CD4-positive, alpha-beta T cell treated with Interferon gamma for 1 hour (primary cell): ENCODE measurements at regions not wholly inside any gene's neighbourhood (a gene's known extent, or its start where the extent isn't known, plus 50 kb on each side); places are given as distances from the start of the nearest gene placed in this dataset.
"Not testable (repeated sequence)": the region's sequence is repeated elsewhere in the genome, so short reads cannot be mapped to it uniquely, and the experiment has no call there.

ENCODE experiments used
- DNase-seq: peaks from one replicate; pipeline ENCODE4 v3.0.0-alpha.2; 2020

- DNase-seq: no peak
These were observed 177.0 kb upstream of the G2E3 start for GRCh38 chr14:30381861-30382480.

GRCh38 chr14:30385925-30386324, 173.0 kb upstream of the G2E3 start:
- DNase-seq: no peak

DNA sequence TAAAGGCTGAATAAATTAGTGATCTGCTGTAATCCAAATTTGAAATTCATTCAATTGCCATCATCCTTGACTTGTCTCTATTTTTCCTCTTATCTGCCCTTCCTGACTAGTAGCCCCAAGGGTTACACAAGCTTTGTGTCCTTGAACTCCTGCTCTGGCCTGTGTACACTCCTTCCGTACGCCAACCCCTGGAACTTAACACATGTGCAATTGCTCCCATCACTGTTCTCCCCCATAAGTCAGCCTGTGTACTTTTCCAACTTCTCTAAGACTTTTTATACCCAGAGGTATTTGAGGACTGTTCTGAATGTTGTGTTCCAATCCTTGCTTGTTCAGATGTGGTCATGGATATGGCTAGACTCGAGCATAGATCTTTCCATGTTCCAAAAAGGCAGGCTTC, 171.1 kb upstream of the G2E3 start:
- DNase-seq: no peak

DNA sequence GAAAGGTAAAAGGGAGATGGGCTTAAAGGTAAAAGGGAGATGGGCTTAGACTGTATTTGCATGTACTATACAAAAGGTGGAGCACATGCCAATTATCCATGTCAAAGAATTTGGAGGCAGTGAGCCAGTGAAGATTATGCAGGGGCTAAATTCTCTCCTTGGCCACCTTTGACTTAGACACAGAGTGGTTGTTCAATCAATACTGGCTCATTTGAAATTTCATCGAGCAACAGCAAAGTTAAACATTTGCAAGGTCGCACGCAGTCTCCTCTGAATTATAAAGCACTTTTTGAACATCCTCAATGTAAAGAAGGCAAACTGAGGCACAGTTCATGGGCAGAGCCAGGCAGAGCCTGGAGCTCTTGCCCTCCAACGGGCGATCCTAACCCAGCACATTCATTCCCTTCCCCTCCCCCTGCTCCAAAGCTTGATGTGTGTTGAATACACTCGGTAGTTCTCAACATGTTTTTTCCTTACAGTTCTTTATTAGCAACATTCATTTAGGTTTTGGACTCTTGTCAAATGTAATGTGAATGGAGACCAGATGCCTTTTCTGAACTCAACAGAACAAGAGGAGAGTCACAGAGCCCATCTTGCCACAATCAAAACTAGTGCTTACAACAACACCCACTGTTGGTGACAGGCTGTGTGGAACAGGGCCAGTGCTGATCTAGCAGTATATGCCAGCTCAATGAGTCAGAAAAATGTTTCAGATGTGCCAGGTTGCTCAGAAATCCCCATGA, 169.7 kb upstream of the G2E3 start:
- no peak for DNase-seq

DNA sequence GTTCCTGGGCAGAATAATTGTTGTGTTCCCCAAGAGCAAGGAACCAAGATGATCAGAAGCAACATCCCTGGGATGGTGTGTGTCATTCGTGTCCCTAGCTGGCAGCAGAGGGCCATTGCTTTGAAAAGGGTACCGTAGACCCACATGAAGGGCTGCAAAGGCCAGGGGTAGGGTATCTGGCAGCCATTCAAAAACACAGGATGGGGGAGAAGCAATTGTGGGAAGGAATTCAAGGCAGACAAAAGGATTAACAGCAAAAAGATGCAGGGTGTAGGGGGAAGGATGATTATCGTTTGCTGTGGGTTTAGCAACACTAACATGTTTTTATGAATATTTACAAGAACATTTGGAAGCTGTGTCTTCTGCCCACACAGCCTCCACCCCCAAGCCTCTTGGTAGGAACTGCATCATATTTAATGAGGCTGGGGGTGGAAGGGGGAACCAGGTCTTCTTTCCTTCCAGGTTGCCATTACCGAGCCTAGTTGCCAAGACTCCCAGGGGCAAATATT, 169.0 kb upstream of the G2E3 start:
- DNase-seq: no peak

GRCh38 chr14:30395065-30395464, 163.9 kb upstream of the G2E3 start:
- no peak for DNase-seq

DNA sequence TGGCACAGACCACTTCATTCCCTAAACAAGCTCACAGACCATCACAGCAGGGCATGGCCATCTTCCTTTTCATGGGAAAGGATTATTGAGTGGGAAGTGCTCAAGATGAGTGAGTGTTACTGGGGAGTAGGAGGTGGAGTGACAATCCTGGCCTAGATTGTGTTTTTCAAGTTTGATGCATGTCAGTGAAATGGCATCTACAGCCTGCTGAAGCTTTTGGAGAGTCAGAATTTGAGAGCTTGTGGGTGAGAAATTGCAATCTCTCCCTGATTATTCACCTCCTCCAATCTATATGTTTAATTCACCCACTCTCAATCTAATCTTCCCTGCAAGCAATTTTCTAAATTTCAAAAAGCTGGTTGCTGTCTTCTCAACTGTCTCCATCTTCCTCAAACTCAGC, 156.1 kb upstream of the G2E3 start:
- DNase-seq: no peak

DNA sequence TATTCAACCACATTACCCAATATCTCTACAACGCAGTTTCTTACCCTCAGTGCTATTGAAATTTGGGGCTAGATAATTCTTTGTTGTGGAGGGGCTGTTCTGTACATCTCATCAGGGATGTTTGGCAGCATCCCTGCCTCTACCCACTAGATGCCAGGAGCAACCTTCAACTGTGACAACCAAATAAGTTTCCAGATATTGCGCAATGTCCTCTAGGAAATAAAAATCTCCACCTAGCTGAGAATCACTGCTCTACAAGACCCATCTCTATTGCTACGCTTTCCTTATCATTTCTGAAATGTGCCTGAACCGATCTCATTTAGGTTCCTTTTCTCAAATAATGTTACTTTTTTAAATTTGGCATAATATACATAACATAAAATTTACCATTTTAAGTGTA, 155.2 kb upstream of the G2E3 start:
- DNase-seq: no peak

DNA sequence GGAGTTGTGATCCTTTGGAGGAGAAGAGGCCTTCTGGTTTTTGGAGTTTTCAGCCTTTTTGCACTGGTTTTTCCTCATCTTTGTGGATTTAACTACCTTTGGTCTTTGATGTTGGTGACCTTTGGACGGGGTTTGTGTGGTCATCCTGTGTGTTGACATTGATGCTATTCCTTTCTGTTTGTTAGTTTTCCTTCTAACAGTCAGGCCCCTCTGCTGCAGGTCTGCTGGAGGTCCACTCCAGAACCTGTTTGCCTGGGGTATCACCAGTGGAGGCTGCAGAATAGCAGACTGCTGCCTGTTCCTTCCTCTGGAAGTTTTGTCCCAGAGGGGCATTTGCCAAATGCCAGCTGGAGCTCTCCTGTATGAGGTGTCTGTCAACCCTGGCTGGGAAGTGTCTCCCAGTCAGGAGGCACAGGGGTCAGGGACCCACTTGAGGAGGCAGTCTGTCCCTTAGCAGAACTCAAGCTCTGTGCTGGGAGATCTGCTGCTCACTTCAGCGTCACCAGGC, 149.4 kb upstream of the G2E3 start:
- not testable (repeated sequence) for DNase-seq

DNA sequence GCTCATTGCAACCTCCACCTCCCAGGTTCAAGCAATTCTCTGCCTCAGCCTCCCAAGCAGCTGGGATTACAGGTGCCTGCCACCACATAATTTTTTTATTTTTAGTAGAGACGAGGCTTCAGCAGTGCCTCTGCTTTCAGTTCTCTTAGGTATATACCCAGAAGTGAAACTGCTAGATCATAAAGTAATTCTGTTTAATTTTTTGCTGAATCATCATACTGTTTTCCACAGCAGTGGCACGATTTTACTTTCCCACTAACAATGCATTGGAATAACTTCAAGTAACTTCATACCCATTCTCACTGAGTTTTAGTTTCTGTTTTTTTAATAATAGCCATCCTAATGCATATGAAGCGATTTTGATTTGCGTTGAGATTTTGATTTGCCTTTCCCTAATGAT, 148.0 kb upstream of the G2E3 start:
- no peak for DNase-seq

DNA sequence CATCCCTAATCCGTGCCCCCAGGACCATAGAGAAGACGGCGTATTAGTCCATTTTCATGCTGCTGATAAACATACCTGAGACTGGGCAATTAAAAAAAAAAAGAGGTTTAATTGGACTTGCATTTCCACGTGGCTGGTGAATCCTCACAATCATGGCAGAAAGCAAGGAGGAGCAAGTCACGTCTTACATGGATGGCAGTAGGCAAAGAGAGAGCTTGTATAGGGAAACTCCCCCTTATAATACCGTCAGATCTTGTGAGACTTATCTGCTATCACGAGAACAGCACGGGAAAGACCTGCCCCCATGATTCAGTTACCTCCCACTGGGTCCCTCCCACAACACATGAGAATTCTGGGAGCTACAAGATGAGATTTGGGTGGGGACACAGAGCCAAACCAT, 145.8 kb upstream of the G2E3 start:
- not testable (repeated sequence) for DNase-seq

DNA sequence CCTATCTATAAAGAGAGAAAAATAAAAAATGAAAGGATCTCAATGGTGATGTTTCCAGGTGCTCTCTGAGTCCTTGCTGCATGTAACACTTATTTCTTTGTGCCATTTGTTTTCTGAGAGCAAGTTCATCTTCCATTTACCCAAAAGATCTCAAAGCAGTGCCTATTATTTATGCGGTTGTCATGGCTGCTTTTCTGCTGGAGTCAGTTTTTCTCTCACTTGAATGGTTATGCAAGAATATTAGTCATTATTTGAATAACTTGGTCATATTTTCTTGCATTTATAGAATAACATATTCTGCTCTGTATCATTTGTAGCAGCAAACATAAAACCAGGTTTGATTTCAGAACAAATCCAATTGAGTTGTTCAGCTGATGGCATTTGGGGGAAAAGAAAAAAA, 141.8 kb upstream of the G2E3 start:
- DNase-seq: no peak

DNA sequence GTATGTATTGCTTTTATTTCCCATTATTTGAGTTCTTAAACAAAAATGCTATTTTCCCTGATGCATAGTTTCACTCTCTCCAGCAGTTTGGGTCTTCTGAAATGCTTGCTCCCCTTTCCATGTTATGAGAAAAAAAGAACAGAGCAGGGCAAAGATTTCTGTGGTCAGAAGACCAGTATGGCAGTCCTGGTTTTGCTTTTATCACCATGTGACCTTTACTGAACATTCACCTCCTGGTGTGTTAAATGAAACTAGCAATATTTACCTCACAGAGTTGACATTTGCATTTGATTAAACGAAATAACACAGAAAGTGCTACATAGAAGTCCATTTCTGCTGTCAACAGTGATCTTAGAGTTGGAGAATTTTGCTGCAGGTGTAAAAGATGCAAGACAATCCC, 141.0 kb upstream of the G2E3 start:
- DNase-seq: no peak

DNA sequence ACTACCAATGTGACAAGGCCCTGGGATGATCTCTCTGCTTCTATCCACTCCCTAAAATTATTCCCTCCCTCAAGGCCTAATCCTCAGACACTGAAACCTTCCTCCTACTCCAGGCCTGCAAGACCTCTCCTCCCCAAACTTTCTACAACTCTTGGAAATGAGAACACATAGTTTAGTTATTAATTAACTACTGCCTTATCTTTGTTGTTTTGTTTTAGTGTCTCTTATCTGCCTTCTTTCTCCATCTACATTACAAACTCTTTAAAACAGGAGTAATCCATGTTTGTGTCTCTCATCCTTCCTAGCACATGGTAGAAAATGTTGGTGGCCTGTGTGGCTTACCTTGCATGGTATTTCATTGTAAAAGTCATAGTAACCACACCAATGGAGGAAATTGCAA, 139.9 kb upstream of the G2E3 start:
- DNase-seq: no peak

DNA sequence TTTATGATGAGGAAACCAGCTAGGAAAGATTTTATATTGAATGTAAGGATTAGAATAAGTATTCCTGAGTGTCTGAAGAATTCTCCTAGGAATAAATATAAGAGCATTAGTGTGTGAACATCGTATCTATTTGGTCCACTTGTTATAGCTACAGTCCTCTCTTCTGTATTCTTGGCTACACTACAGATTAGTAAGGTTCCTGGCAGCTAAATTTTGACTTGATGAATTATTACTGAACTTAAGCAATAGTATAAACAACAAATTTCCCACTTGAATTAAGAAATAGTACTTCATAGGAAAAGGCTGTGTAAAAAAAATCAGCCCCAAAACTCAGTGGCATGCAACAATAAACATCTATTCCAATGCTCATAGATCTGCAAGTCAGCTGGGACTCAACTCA, 138.4 kb upstream of the G2E3 start:
- DNase-seq: no peak

DNA sequence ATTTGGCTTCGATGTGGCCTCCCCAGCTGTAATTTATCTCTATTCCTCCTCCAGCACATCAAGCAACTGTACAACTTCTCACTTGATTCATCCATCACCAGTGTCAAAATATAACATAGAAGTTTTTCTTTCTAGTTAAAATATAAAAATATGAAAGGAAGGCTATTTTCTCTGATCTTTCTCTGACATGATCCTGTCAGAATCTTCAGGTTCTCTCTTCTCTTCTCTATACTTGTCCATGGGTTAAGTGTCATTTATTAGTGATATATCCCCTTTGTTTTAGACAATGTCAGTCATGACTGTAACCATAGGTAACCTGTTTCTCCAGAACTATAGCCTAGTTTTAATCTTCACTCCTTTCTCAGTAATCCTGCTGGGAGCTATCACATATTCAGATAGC, 132.5 kb upstream of the G2E3 start:
- DNase-seq: no peak

DNA sequence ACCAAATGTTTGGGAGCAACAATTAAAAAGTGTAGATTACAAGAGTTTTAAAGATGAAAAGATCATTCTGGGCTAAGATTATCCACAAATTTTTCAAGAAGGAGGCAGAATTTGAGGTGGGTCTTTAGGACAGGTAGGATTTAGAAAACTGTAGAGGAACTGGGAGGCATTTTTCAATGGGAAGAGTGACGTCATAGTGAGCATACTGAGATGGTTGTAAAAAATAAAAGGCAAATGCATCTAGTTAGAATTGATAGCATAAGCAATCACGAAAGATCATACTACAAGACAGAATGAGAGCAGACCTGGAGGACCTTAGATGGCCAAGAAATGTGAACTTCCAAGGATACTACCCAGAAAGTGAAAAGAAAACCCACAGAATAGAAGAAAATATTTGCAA, 131.6 kb upstream of the G2E3 start:
- no peak for DNase-seq

DNA sequence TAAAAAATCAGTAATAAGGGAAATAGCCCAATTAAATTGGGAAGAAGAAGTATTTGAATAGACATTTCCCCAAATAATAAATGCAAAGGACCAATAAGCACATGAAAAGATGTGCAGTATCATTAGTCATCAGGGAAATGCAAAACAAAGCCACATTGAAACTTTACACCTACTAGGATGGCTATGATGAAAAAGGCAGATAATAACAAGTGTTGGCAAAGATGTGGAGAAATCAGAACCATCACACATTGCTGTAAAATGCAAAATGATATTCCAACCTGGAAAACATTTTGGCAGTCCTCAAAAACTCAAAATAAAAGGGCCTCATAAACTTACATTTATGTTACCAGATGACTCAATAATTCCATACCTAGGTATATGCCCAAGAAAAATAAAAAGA, 131.1 kb upstream of the G2E3 start:
- no peak for DNase-seq

- no peak for DNase-seq
These were observed 127.4 kb upstream of the G2E3 start for GRCh38 chr14:30431552-30431951.

DNA sequence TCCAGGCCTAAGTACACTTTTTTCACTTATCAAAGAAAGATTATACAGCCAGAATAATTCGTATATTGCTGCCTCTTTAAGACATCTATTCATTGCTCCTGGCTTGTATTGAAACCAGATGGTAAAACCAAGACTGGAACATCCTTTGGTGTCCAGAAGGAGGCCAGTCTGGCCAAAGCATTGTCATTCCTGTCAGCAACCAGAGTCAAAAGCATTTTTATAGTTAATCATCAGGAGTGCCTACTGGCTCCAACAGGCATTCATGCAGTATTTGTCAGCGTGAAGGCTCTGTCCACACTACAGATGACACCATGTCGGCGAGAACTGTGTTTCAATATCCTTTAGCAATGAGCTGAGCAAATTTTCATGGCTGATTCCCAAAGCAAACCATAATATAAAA, 118.0 kb upstream of the G2E3 start:
- DNase-seq: no peak

DNA sequence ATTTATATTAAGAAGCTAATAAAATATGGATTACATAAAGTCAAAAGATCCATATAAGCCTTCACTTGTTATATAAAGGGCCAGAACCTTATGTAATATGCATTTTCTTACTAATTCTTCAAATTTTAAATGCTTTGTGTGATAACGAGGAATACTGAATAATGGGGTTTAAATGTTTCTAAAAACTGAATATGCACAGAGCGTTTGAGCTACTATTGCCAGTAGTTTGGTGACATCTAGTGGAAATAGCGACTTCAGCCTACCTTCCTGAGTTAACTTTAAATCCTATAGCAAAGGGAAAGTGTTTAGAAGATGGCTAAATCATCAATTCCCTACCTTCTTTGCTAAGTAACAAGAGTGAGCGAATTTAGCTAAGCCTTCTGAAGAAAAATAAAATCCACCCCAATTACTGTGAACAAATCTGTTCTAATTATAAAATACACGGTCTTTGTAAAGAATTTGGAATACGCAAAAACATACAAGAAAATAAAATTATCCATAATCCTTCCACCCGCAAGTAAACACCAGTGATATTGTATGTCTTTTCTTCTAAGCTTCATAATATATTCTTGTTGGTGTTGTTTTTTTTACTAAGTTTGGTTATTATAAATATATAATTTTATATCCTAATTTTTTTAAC, 115.5 kb upstream of the G2E3 start:
- DNase-seq: no peak

DNA sequence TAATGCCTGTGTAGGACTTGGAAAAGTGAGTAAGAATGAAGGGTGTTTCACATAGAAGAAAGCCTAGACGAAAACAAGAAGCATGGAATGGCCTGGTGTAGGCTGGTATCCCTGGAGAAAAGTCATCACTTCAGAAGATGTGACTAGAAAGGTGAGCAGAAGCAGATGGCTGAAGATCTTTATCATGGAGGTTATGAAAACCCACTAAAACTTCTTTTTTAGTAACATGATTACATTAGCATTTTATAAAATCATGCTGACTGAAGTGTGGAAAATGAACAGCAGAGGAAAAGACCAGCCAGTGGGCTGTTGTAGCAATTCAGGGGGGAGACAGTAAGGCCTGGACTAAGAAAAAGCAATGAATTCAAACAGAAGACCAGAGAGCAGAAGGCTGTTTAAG, 114.5 kb upstream of the G2E3 start:
- no peak for DNase-seq

DNA sequence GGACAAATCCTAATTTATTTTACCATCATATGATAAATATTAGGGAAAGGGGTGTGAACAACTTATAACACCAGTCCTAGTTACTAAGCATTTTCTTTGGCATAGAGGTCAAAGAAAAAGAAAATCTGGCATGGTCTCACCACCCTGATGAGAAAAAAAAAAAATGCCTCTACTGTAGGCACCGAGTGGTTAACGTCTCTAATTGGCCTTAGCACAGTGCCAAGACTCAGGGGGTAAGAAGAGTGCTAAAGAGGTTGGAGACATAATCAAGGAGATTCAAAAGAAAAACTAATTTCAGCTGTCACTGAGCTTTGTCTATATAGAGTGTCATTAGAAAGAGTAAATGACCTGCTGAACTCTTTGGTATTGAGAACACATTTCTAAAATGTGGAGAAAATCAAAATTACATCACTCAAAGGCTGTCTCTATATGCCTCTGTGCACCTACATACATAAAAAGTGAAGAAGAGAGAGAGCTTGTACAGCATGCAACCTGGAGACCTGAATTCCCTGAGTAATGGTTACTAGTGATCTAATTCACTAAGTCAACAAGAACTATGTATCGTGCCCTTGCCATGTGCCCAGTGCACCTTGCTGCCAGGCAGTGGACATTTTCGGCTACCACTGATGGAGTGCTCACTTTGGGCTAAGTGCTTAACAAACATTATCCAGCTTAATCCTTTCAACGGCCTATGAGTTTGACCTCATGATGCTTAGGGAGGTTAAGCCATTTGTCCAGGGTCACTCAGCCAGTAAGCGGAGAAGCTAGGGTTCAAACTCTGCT, 113.8 kb upstream of the G2E3 start:
- DNase-seq: no peak
